Liver (tissue), 3 donors: ENCODE measurements at regions not wholly inside any gene's neighbourhood (a gene's known extent, or its start where the extent isn't known, plus 50 kb on each side); places are given as distances from the start of the nearest gene placed in this dataset.

Experiments used
- REST ChIP-seq: IDR thresholded peaks from 2 replicates; pipeline ENCODE4 v1.6.1; 2016; ENCODE audit warnings: antibody characterized with exemption, mild to moderate bottlenecking
- RXRA ChIP-seq, 2 donors: IDR thresholded peaks; 2 replicates each; pipeline ENCODE4 v1.6.1; 2017 to 2018; ENCODE audit warnings: antibody characterized with exemption in 2 of 2, mild to moderate bottlenecking in 1 of 2
- YY1 ChIP-seq: IDR thresholded peaks from 2 replicates; pipeline ENCODE4 v1.6.1; 2016; ENCODE audit warnings: antibody characterized with exemption, mild to moderate bottlenecking
- TF ChIP-seq, protein P1 (sequence below): fragments of 150-350 bp; IDR thresholded peaks from 2 replicates; pipeline ENCODE4 v1.5.1; 2017; ENCODE audit warnings: improper control_type of control experiment, low read depth, low read length; ENCODE audit not compliant: missing input control
- donor health status: healthy.
- donor health status: healthy.

- no peak for TF ChIP-seq RXRA (IDR thresholded peaks at IDR 0.05)
- TF ChIP-seq, protein P1, sequence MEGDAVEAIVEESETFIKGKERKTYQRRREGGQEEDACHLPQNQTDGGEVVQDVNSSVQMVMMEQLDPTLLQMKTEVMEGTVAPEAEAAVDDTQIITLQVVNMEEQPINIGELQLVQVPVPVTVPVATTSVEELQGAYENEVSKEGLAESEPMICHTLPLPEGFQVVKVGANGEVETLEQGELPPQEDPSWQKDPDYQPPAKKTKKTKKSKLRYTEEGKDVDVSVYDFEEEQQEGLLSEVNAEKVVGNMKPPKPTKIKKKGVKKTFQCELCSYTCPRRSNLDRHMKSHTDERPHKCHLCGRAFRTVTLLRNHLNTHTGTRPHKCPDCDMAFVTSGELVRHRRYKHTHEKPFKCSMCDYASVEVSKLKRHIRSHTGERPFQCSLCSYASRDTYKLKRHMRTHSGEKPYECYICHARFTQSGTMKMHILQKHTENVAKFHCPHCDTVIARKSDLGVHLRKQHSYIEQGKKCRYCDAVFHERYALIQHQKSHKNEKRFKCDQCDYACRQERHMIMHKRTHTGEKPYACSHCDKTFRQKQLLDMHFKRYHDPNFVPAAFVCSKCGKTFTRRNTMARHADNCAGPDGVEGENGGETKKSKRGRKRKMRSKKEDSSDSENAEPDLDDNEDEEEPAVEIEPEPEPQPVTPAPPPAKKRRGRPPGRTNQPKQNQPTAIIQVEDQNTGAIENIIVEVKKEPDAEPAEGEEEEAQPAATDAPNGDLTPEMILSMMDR: no peak
- TF ChIP-seq YY1: no peak
- no peak for TF ChIP-seq REST
Observed at GRCh38 chr4:65241257-65241997, 428.9 kb downstream of the EPHA5 start.
